ENCODE measurements at regions not wholly inside any gene's neighbourhood (a gene's known extent, or its start where the extent isn't known, plus 50 kb on each side); places are given as distances from the start of the nearest gene placed in this dataset.

GRCh38 chr4:123671636-123672404 is 275.2 kb downstream of the SPRY1 start:
- peaks cover 5% of the 10 kb centered on the region for H3K4me1 ChIP-seq
- no peak for DNase-seq (ENCODE audit: low spot score in 2 of 2)
- no peak overlapping the region for H3K27ac ChIP-seq
- H3K9me3 ChIP-seq = no peaks in the 10 kb centered on the region
- H3K27me3 ChIP-seq = no peaks in the 10 kb centered on the region
- TF ChIP-seq POLR2AphosphoS5 (IDR thresholded peaks at IDR 0.05) (no peak), EP300 (IDR thresholded peaks at IDR 0.05) (no peak), POLR2A (IDR thresholded peaks at IDR 0.05) (no peak)
- TF ChIP-seq, protein P1, sequence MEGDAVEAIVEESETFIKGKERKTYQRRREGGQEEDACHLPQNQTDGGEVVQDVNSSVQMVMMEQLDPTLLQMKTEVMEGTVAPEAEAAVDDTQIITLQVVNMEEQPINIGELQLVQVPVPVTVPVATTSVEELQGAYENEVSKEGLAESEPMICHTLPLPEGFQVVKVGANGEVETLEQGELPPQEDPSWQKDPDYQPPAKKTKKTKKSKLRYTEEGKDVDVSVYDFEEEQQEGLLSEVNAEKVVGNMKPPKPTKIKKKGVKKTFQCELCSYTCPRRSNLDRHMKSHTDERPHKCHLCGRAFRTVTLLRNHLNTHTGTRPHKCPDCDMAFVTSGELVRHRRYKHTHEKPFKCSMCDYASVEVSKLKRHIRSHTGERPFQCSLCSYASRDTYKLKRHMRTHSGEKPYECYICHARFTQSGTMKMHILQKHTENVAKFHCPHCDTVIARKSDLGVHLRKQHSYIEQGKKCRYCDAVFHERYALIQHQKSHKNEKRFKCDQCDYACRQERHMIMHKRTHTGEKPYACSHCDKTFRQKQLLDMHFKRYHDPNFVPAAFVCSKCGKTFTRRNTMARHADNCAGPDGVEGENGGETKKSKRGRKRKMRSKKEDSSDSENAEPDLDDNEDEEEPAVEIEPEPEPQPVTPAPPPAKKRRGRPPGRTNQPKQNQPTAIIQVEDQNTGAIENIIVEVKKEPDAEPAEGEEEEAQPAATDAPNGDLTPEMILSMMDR (IDR thresholded peaks at IDR 0.05) = no peak
- no peak overlapping the region for H3K4me3 ChIP-seq
- WGBS = 81% methylated on average over 4 of the region's 4 CpGs
- H3K36me3 ChIP-seq = no peaks in the 10 kb centered on the region

GRCh38 chr4:123672987-123673386 is 276.4 kb downstream of the SPRY1 start:
- no peaks in the 10 kb centered on the region for H3K9me3 ChIP-seq
- DNase-seq (ENCODE audit: low spot score in 2 of 2) = no peak
- H3K27ac ChIP-seq = no peak overlapping the region
- H3K4me1 ChIP-seq = peaks cover 5% of the 10 kb centered on the region
- 44% methylated on average over 3 of the region's 3 CpGs for WGBS
- no peak overlapping the region for H3K4me3 ChIP-seq
- TF ChIP-seq, protein P1 (IDR thresholded peaks at IDR 0.05) = no peak
- TF ChIP-seq POLR2AphosphoS5 (IDR thresholded peaks at IDR 0.05) (no peak), EP300 (IDR thresholded peaks at IDR 0.05) (no peak), POLR2A (IDR thresholded peaks at IDR 0.05) (no peak)
- H3K27me3 ChIP-seq = no peaks in the 10 kb centered on the region
- no peaks in the 10 kb centered on the region for H3K36me3 ChIP-seq

DNA sequence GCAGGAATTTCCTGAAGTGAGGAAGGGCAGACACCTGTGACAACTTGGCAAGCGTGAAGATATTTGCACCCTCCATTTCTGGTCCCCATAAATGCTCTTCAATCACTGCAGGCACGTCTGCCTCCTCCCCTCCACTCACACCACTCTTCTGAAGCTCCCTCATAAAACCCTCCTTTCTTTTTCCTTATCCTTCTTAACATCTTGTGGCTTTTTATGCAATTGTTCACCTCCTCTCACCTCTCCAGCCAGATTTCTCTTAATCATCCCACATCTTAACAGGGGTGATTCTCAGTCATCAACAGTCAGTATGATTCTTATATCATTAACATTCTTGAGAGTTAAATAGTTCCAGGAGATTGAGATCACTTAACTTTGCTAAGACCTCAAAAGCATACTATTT is 277.4 kb downstream of the SPRY1 start:
- Histone ChIP-seq H3K4me3 (no peak overlapping the region), H3K4me1 (peaks cover 5% of the 10 kb centered on the region), H3K9me3 (no peaks in the 10 kb centered on the region), H3K36me3 (no peaks in the 10 kb centered on the region), H3K27ac (no peak overlapping the region), H3K27me3 (no peaks in the 10 kb centered on the region)
- DNase-seq (ENCODE audit: low spot score in 2 of 2) = no peak
- whole genome bisulfite sequencing = 84% methylated on average over 2 of the region's 2 CpGs
- TF ChIP-seq POLR2A (IDR thresholded peaks at IDR 0.05) (no peak), EP300 (IDR thresholded peaks at IDR 0.05) (no peak), POLR2AphosphoS5 (IDR thresholded peaks at IDR 0.05) (no peak)
- TF ChIP-seq, protein P1 (IDR thresholded peaks at IDR 0.05) = no peak

GRCh38 chr4:123674762-123675465 is 278.3 kb downstream of the SPRY1 start:
- Histone ChIP-seq H3K4me3 (no peak overlapping the region), H3K27me3 (no peaks in the 10 kb centered on the region), H3K4me1 (peaks cover 5% of the 10 kb centered on the region), H3K27ac (no peak overlapping the region), H3K36me3 (no peaks in the 10 kb centered on the region), H3K9me3 (no peaks in the 10 kb centered on the region)
- TF ChIP-seq POLR2AphosphoS5 (IDR thresholded peaks at IDR 0.05) (no peak), EP300 (IDR thresholded peaks at IDR 0.05) (no peak), POLR2A (IDR thresholded peaks at IDR 0.05) (no peak)
- TF ChIP-seq, protein P1 (IDR thresholded peaks at IDR 0.05) = no peak
- no peak for DNase-seq (ENCODE audit: low spot score in 2 of 2)
- WGBS = 77% methylated on average over 5 of the region's 5 CpGs

GRCh38 chr4:123675567-123675966 is 279.0 kb downstream of the SPRY1 start:
- no peaks in the 10 kb centered on the region for H3K9me3 ChIP-seq
- DNase-seq (ENCODE audit: low spot score in 2 of 2) = no peak
- TF ChIP-seq, protein P1 (IDR thresholded peaks at IDR 0.05) = no peak
- TF ChIP-seq EP300 (IDR thresholded peaks at IDR 0.05) = no peak
- no peak for TF ChIP-seq POLR2A (IDR thresholded peaks at IDR 0.05)
- TF ChIP-seq POLR2AphosphoS5 (IDR thresholded peaks at IDR 0.05) = no peak
- no peak overlapping the region for H3K27ac ChIP-seq
- peaks cover 5% of the 10 kb centered on the region for H3K4me1 ChIP-seq
- H3K27me3 ChIP-seq = no peaks in the 10 kb centered on the region
- H3K4me3 ChIP-seq = no peak overlapping the region
- H3K36me3 ChIP-seq = no peaks in the 10 kb centered on the region
- 68% methylated on average over 1 of the region's 1 CpG for WGBS

Data from suprapubic skin (tissue), 4 donors.